MM.1S (cell line): ENCODE measurements at regions not wholly inside any gene's neighbourhood (a gene's known extent, or its start where the extent isn't known, plus 50 kb on each side); places are given as distances from the start of the nearest gene placed in this dataset.
"Not testable (repeated sequence)": the region's sequence is repeated elsewhere in the genome, so short reads cannot be mapped to it uniquely, and the experiment has no call there.

ENCODE experiments used
- DNase-seq: peaks from one replicate; pipeline ENCODE4 v3.0.0-alpha.2; 2015
- H2AFZ ChIP-seq: fragments of 300-600 bp; sonication (generic); 2 replicates; pipeline ENCODE4 v1.6.0; 2016; ENCODE audit warnings: antibody characterized with exemption, low read length
- H3F3A ChIP-seq: fragments of 300-600 bp; sonication (generic); 2 replicates; pipeline ENCODE4 v1.6.1; 2016; ENCODE audit warnings: mild to moderate bottlenecking, antibody characterized with exemption, low read length, moderate library complexity, mixed read lengths; ENCODE audit not compliant: insufficient read depth
- H3K27ac ChIP-seq: fragments of 300-600 bp; sonication (generic); 2 replicates; pipeline ENCODE4 v1.5.1; 2016; ENCODE audit warnings: mild to moderate bottlenecking, low read length
- H3K27me3 ChIP-seq: fragments of 300-600 bp; sonication (generic); replicated peaks from 2 replicates; pipeline ENCODE4 v1.6.0; 2016; ENCODE audit warnings: low read length; ENCODE audit not compliant: insufficient read depth
- H3K36me3 ChIP-seq: fragments of 300-600 bp; sonication (generic); replicated peaks from 2 replicates; pipeline ENCODE4 v1.6.1; 2016; ENCODE audit warnings: mild to moderate bottlenecking, low read length, mixed read lengths; ENCODE audit not compliant: insufficient read depth
- H3K4me1 ChIP-seq: fragments of 300-600 bp; sonication (generic); 2 replicates; pipeline ENCODE4 v1.6.1; 2016; ENCODE audit warnings: low read length, mixed read lengths
- H3K4me2 ChIP-seq: fragments of 300-600 bp; sonication (generic); 2 replicates; pipeline ENCODE4 v1.6.0; 2016; ENCODE audit warnings: low read depth, low read length
- H3K4me3 ChIP-seq: fragments of 300-600 bp; sonication (generic); 2 replicates; pipeline ENCODE4 v1.5.1; 2016; ENCODE audit warnings: low read length, mixed read lengths
- H3K79me2 ChIP-seq: fragments of 300-600 bp; sonication (generic); 2 replicates; pipeline ENCODE4 v1.6.1; 2016; ENCODE audit warnings: mixed run types, low read length, mixed read lengths
- H3K9ac ChIP-seq: fragments of 300-600 bp; sonication (generic); 2 replicates; pipeline ENCODE4 v1.6.1; 2016; ENCODE audit warnings: low read length, mixed read lengths
- H3K9me2 ChIP-seq: fragments of 300-600 bp; sonication (generic); replicated peaks from 2 replicates; pipeline ENCODE4 v1.6.1; 2016; ENCODE audit warnings: mild to moderate bottlenecking, low read length, mixed read lengths; ENCODE audit not compliant: insufficient read depth
- H3K9me3 ChIP-seq: fragments of 300-600 bp; sonication (generic); replicated peaks from 2 replicates; pipeline ENCODE4 v1.6.1; 2016; ENCODE audit warnings: mild to moderate bottlenecking, low read length, mixed read lengths; ENCODE audit not compliant: insufficient read depth
- H4K20me1 ChIP-seq: fragments of 300-600 bp; sonication (generic); 2 replicates; pipeline ENCODE4 v1.6.1; 2016; ENCODE audit warnings: mild to moderate bottlenecking, low read length, moderate library complexity, mixed read lengths; ENCODE audit not compliant: insufficient read depth
- EZH2 ChIP-seq: fragments of 300-600 bp; sonication (generic); optimal IDR thresholded peaks from 2 replicates; pipeline ENCODE3; 2017; ENCODE audit warnings: low read depth, mild to moderate bottlenecking, antibody characterized with exemption, low read length, mixed read lengths
- EZH2phosphoT487 ChIP-seq: fragments of 300-600 bp; sonication (generic); IDR thresholded peaks from 2 replicates; pipeline ENCODE4 v1.6.1; 2018; ENCODE audit warnings: antibody characterized with exemption, low read length
- TF ChIP-seq, protein P1 (sequence below): fragments of 300-600 bp; sonication (generic); IDR thresholded peaks from 2 replicates; pipeline ENCODE4 v1.5.1; 2016; ENCODE audit warnings: antibody characterized with exemption, low read length, mixed read lengths

DNA sequence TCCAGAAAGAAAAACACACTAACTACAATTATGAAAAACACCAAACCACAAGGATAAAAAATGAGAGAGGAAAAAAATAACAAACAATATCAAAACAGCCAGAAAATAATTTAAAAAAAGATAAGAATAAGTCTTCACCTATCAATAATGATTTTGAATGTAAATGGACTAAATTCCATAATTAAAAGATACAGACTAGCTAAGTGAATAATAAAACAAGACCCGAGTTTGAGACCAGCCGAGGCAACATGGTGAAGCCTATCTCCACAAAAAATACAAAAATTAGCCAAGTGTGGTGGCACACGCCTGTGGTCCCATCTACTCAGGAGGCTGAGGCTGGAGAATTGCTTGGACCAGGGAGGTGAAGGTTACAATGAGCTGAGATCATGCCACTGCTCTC, 131.1 kb downstream of the MTERF1 start:
- no peaks in the 10 kb centered on the region for H3K36me3 ChIP-seq
- no peak overlapping the region for H3K4me3 ChIP-seq
- no peak overlapping the region for H3K27ac ChIP-seq
- H3K9me2 ChIP-seq = no peaks in the 10 kb centered on the region
- no peaks in the 10 kb centered on the region for H3K27me3 ChIP-seq
- TF ChIP-seq EZH2phosphoT487 (no peak), EZH2 (no peak)
- TF ChIP-seq, protein P1, sequence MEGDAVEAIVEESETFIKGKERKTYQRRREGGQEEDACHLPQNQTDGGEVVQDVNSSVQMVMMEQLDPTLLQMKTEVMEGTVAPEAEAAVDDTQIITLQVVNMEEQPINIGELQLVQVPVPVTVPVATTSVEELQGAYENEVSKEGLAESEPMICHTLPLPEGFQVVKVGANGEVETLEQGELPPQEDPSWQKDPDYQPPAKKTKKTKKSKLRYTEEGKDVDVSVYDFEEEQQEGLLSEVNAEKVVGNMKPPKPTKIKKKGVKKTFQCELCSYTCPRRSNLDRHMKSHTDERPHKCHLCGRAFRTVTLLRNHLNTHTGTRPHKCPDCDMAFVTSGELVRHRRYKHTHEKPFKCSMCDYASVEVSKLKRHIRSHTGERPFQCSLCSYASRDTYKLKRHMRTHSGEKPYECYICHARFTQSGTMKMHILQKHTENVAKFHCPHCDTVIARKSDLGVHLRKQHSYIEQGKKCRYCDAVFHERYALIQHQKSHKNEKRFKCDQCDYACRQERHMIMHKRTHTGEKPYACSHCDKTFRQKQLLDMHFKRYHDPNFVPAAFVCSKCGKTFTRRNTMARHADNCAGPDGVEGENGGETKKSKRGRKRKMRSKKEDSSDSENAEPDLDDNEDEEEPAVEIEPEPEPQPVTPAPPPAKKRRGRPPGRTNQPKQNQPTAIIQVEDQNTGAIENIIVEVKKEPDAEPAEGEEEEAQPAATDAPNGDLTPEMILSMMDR = no peak
- H3K79me2 ChIP-seq = no peaks in the 10 kb centered on the region
- H3K4me1 ChIP-seq = no peaks in the 10 kb centered on the region
- H2AFZ ChIP-seq = no peak overlapping the region
- no peak overlapping the region for H3K9ac ChIP-seq
- no peaks in the 10 kb centered on the region for H4K20me1 ChIP-seq
- DNase-seq = no peak
- H3K4me2 ChIP-seq = no peak overlapping the region
- no peaks in the 10 kb centered on the region for H3K9me3 ChIP-seq
- no peaks in the 10 kb centered on the region for H3F3A ChIP-seq

DNA sequence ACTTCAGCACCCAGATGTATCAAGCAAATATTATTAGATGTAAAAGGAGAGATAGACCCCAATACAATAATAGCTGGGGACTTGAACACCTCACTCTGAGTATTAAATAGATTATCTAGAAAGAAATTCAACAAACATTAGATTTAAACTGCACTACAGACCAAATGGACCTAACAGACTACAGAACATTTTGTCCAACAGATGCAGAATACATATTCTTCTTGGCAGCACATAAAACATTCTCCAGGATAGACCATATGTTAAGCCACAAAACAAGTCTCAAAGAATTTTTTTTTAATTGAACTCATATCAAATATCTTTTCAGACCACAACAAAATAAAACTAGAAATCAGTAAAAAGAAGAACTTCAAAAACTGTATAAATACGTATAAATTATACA, 130.4 kb downstream of the MTERF1 start:
- Histone ChIP-seq H3K27ac (no peak overlapping the region), H3K79me2 (no peaks in the 10 kb centered on the region), H3K4me3 (no peak overlapping the region), H3K9me2 (no peaks in the 10 kb centered on the region), H3K4me1 (no peaks in the 10 kb centered on the region), H4K20me1 (no peaks in the 10 kb centered on the region), H3K9ac (no peak overlapping the region), H3F3A (no peaks in the 10 kb centered on the region), H3K9me3 (no peaks in the 10 kb centered on the region), H2AFZ (no peak overlapping the region), H3K27me3 (no peaks in the 10 kb centered on the region), H3K4me2 (no peak overlapping the region), H3K36me3 (no peaks in the 10 kb centered on the region)
- TF ChIP-seq EZH2phosphoT487 = no peak
- TF ChIP-seq EZH2 = no peak
- TF ChIP-seq, protein P1 = no peak
- no peak for DNase-seq

DNA sequence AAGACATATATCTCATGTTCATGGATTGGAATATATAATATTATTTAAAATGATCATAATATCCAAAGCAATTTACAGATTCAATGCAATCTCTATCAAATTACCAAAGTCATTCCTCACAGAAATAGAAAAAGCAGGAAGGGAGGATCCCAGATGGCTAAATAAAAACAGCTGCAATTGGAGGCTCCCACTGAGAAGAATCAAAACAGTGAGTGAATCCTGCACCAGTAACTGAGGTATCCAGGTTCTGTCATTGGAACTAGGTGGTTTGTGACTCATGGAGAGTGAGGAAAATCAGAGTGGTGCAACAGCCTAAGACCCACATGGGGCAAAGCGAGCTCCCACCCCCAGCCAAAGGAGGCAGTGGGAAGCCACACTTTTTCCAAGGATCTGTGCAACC, 128.4 kb downstream of the MTERF1 start:
- Histone ChIP-seq H3K9me2 (no peaks in the 10 kb centered on the region), H3K9ac (no peak overlapping the region), H3K79me2 (no peaks in the 10 kb centered on the region), H4K20me1 (no peaks in the 10 kb centered on the region), H3K9me3 (no peaks in the 10 kb centered on the region), H3K36me3 (no peaks in the 10 kb centered on the region), H3F3A (no peaks in the 10 kb centered on the region), H3K27ac (no peak overlapping the region), H3K4me2 (no peak overlapping the region), H2AFZ (no peak overlapping the region), H3K4me3 (no peak overlapping the region), H3K27me3 (no peaks in the 10 kb centered on the region), H3K4me1 (no peaks in the 10 kb centered on the region)
- no peak for DNase-seq
- TF ChIP-seq EZH2phosphoT487 (no peak), EZH2 (no peak)
- TF ChIP-seq, protein P1 = no peak

DNA sequence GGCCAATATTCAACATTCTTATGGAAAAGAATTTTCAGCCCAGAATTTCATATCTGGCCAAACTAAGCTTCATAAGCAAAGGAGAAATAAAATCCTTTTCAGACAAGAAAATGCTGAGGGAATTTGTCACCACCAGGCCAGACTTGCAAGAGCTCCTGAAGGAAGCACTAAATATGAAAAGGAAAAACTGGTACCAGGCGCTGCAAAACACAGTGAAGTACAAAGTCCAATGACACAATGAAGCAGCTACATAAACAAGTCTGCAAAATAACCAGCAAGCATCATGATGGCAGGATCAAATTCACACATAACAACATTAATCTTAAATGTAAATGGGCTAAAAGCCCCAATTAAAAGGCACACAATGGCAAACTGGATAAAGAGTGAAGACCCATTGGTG, 126.2 kb downstream of the MTERF1 start:
- H3K4me1 ChIP-seq, H3K36me3 ChIP-seq, H3K27ac ChIP-seq, DNase-seq, H3K4me2 ChIP-seq, H3K79me2 ChIP-seq, H2AFZ ChIP-seq, H3F3A ChIP-seq, H3K9ac ChIP-seq, H3K27me3 ChIP-seq, H3K4me3 ChIP-seq, H4K20me1 ChIP-seq, H3K9me2 ChIP-seq, H3K9me3 ChIP-seq: not testable (repeated sequence)

DNA sequence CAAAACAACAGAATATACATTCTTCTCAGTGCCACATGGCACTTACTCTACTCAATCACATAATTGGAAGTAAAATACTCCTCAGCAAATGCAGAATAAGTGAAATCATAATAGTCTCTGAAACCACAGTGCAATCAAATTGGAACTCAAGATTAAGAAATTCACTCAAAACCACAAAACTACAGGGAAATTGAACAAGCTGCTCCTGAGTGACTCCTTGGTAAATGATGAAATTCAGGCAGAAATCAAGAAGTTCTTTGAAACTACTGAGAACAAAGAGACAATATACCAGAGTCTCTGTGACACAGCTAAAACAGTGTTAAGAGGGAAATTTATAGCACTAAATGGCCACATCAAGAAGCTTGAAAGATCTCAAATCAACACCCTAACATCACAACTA, 125.4 kb downstream of the MTERF1 start:
- not testable (repeated sequence) for H3K4me2 ChIP-seq, H3K9me2 ChIP-seq, H3K79me2 ChIP-seq, H3K4me3 ChIP-seq, H3K27me3 ChIP-seq, H3K36me3 ChIP-seq, H3K27ac ChIP-seq, H3K9ac ChIP-seq, H2AFZ ChIP-seq, H3F3A ChIP-seq, H3K4me1 ChIP-seq, H3K9me3 ChIP-seq, DNase-seq, H4K20me1 ChIP-seq
